OCI-LY3 (cell line): ENCODE measurements at regions not wholly inside any gene's neighbourhood (a gene's known extent, or its start where the extent isn't known, plus 50 kb on each side); places are given as distances from the start of the nearest gene placed in this dataset.

ENCODE experiments used
- H2AFZ ChIP-seq: fragments of 200-600, 300-600 bp; shearing (Covaris generic); 2 replicates; pipeline ENCODE4 v1.6.0; 2014; ENCODE audit warnings: antibody characterized with exemption, low read depth, low read length
- H3K27ac ChIP-seq: fragments of 200-600, 300-600 bp; sonication (generic); 2 replicates; pipeline ENCODE4 v1.5.1; 2014; ENCODE audit warnings: mild to moderate bottlenecking, low read length, moderate library complexity, mixed read lengths
- H3K27me3 ChIP-seq: fragments of 200-600, 300-600 bp; sonication (generic); 2 replicates; pipeline ENCODE4 v1.6.1; 2014; ENCODE audit warnings: low read depth, low read length, mixed read lengths
- H3K36me3 ChIP-seq: fragments of 200-600, 300-600 bp; sonication (generic); replicated peaks from 2 replicates; pipeline ENCODE3; 2014; ENCODE audit warnings: low read depth, low read length, mixed read lengths
- H3K4me1 ChIP-seq: fragments of 300-600, 200-600 bp; sonication (generic); 2 replicates; pipeline ENCODE4 v1.6.1; 2014; ENCODE audit warnings: low read length, mixed read lengths
- H3K4me2 ChIP-seq: fragments of 200-600, 300-600 bp; sonication (generic); 2 replicates; pipeline ENCODE4 v1.6.1; 2014; ENCODE audit warnings: low read length, mixed read lengths
- H3K4me3 ChIP-seq: fragments of 300-600, 200-600 bp; sonication (generic); 2 replicates; pipeline ENCODE4 v1.5.1; 2014; ENCODE audit warnings: antibody characterized with exemption, mild to moderate bottlenecking, low read length, moderate library complexity
- H3K79me2 ChIP-seq: fragments of 300-600, 200-600 bp; shearing (Covaris generic); 2 replicates; pipeline ENCODE4 v1.6.1; 2014; ENCODE audit warnings: mild to moderate bottlenecking, low read length, mixed read lengths
- H3K9ac ChIP-seq: fragments of 300-600, 200-600 bp; shearing (Covaris generic); 2 replicates; pipeline ENCODE4 v1.6.0; 2014; ENCODE audit warnings: mild to moderate bottlenecking, low read length, moderate library complexity
- H3K9me3 ChIP-seq: fragments of 200-600, 300-600 bp; shearing (Covaris generic); 2 replicates; pipeline ENCODE4 v1.6.1; 2014; ENCODE audit warnings: low read length, mixed read lengths; ENCODE audit not compliant: insufficient read depth
- H4K20me1 ChIP-seq: fragments of 200-600, 300-600 bp; sonication (generic); 2 replicates; pipeline ENCODE4 v1.6.1; 2016; ENCODE audit warnings: low read length, mixed read lengths; ENCODE audit not compliant: insufficient read depth
- CTCF ChIP-seq: fragments of 200-600, 300-600 bp; sonication (generic); IDR thresholded peaks from 2 replicates; pipeline ENCODE4 v1.5.1; 2014; ENCODE audit warnings: antibody characterized with exemption, low read length, low read depth
- EZH2phosphoT487 ChIP-seq: fragments of 200-600 bp; shearing (Covaris generic); IDR thresholded peaks from 2 replicates; pipeline ENCODE4 v1.6.1; 2018; ENCODE audit warnings: antibody characterized with exemption, mixed run types, low read depth

GRCh38 chr1:168845140-168845539, 116.1 kb upstream of the DPT start:
- Histone ChIP-seq H4K20me1 (no peaks in the 10 kb centered on the region), H3K27ac (no peak overlapping the region), H3K27me3 (0 out of 2 replicates have a peak, but pooled peaks cover 3% of the 10 kb centered on the region), H3K4me3 (no peak overlapping the region), H2AFZ (no peak overlapping the region), H3K36me3 (no peaks in the 10 kb centered on the region), H3K4me2 (no peak overlapping the region), H3K9me3 (no peaks in the 10 kb centered on the region), H3K9ac (no peak overlapping the region), H3K4me1 (no peaks in the 10 kb centered on the region), H3K79me2 (no peaks in the 10 kb centered on the region)
- no peak for TF ChIP-seq CTCF

- Histone ChIP-seq H2AFZ (no peak overlapping the region), H3K9me3 (no peaks in the 10 kb centered on the region), H3K27me3 (0 out of 2 replicates have a peak, but pooled peaks cover 3% of the 10 kb centered on the region), H3K79me2 (no peaks in the 10 kb centered on the region), H3K27ac (no peak overlapping the region), H3K9ac (no peak overlapping the region), H3K4me1 (no peaks in the 10 kb centered on the region), H4K20me1 (no peaks in the 10 kb centered on the region), H3K4me2 (no peak overlapping the region), H3K36me3 (no peaks in the 10 kb centered on the region), H3K4me3 (no peak overlapping the region)
- TF ChIP-seq CTCF = no peak
- no peak for TF ChIP-seq EZH2phosphoT487
Measured at GRCh38 chr1:168848051-168848450, 119.0 kb upstream of the DPT start.

- Histone ChIP-seq H2AFZ (no peak overlapping the region), H4K20me1 (no peaks in the 10 kb centered on the region), H3K27ac (no peak overlapping the region), H3K4me2 (no peak overlapping the region), H3K4me3 (no peak overlapping the region), H3K9me3 (peaks cover 3% of the 10 kb centered on the region), H3K4me1 (no peaks in the 10 kb centered on the region), H3K79me2 (no peaks in the 10 kb centered on the region), H3K9ac (no peak overlapping the region), H3K36me3 (no peaks in the 10 kb centered on the region), H3K27me3 (no peaks in the 10 kb centered on the region)
- no peak for TF ChIP-seq EZH2phosphoT487
Measured at GRCh38 chr1:168861421-168862004, 132.5 kb upstream of the DPT start.

GRCh38 chr1:168863772-168864171, 134.8 kb upstream of the DPT start:
- Histone ChIP-seq H2AFZ (no peak overlapping the region), H3K36me3 (no peaks in the 10 kb centered on the region), H3K27me3 (no peaks in the 10 kb centered on the region), H3K4me2 (no peak overlapping the region), H3K79me2 (no peaks in the 10 kb centered on the region), H3K4me1 (no peaks in the 10 kb centered on the region), H3K9ac (no peak overlapping the region), H3K9me3 (peaks cover 4% of the 10 kb centered on the region), H3K27ac (no peak overlapping the region), H3K4me3 (no peak overlapping the region), H4K20me1 (no peaks in the 10 kb centered on the region)
- no peak for TF ChIP-seq EZH2phosphoT487
- TF ChIP-seq CTCF = no peak

- H2AFZ ChIP-seq = no peak overlapping the region
- H3K27ac ChIP-seq = no peak overlapping the region
- H3K4me2 ChIP-seq = no peak overlapping the region
- no peak overlapping the region for H3K9ac ChIP-seq
- TF ChIP-seq CTCF = no peak
- TF ChIP-seq EZH2phosphoT487 = no peak
- no peaks in the 10 kb centered on the region for H3K36me3 ChIP-seq
- no peaks in the 10 kb centered on the region for H3K4me1 ChIP-seq
- no peak overlapping the region for H3K4me3 ChIP-seq
- H4K20me1 ChIP-seq = no peaks in the 10 kb centered on the region
- no peaks in the 10 kb centered on the region for H3K27me3 ChIP-seq
- H3K9me3 ChIP-seq = peaks cover 4% of the 10 kb centered on the region
- no peaks in the 10 kb centered on the region for H3K79me2 ChIP-seq
Measured at GRCh38 chr1:168864266-168864665, 135.3 kb upstream of the DPT start.
